ENCODE measurements at regions not wholly inside any gene's neighbourhood (a gene's known extent, or its start where the extent isn't known, plus 50 kb on each side); places are given as distances from the start of the nearest gene placed in this dataset.

DNA sequence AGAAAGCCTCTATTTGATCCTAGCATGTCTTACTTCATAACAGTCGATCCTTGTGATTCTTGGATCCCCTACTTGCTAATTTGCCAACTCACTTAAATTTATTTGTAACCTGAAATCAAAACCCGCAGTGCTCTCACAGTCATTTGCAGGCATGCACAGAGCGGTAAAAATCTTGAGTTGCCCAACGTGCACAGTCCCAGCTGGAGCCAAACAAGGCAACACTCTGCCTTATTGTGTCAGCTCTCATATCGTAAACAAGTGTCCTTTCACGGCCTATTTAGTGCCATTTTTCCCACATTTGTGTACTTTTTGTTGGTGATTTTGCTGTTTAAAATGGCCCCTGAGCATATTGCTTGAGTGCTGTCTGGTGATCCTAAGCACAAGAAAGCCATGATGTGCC, 511.3 kb upstream of the WWC1 start:
- ChIA-PET POLR2A (no interaction called here), CTCF (no interaction called here)
- Mint-ChIP-seq H3K4me1 (peaks cover 0 to 2% (median 0%) of the 10 kb centered on the region in 7 donors), H3K27me3 (peaks cover 0 to 6% (median 0%) of the 10 kb centered on the region in 5 donors), H3K36me3 (no peaks in the 10 kb centered on the region), H3K27ac (no peak overlapping the region), H3K4me3 (no peak overlapping the region), H3K9me3 (peaks cover 0 to 2% (median 0%) of the 10 kb centered on the region in 11 donors)
- DNase-seq (no peak), ATAC-seq (no peak)
- H3K27ac ChIP-seq (ENCODE audit: low read depth, low read length): no peak overlapping the region
- intact Hi-C loops (cut with micrococcal nuclease): no loop called here
- H3K9me3 ChIP-seq (ENCODE audit: control insufficient read depth in 2 of 3, low read length in 3 of 3): no peaks in the 10 kb centered on the region
- H3K4me3 ChIP-seq (ENCODE audit: low read length): no peak overlapping the region
- no peaks in the 10 kb centered on the region for H3K27me3 ChIP-seq (ENCODE audit: control insufficient read depth in 2 of 2, insufficient read depth in 2 of 2, low read length in 2 of 2)
- no peaks in the 10 kb centered on the region for H3K4me1 ChIP-seq (ENCODE audit: control insufficient read depth in 2 of 2, insufficient read depth in 2 of 2, low read length in 2 of 2)
- H3K36me3 ChIP-seq (ENCODE audit: control insufficient read depth in 2 of 3, insufficient read depth in 3 of 3, low read length in 3 of 3): no peaks in the 10 kb centered on the region

DNA sequence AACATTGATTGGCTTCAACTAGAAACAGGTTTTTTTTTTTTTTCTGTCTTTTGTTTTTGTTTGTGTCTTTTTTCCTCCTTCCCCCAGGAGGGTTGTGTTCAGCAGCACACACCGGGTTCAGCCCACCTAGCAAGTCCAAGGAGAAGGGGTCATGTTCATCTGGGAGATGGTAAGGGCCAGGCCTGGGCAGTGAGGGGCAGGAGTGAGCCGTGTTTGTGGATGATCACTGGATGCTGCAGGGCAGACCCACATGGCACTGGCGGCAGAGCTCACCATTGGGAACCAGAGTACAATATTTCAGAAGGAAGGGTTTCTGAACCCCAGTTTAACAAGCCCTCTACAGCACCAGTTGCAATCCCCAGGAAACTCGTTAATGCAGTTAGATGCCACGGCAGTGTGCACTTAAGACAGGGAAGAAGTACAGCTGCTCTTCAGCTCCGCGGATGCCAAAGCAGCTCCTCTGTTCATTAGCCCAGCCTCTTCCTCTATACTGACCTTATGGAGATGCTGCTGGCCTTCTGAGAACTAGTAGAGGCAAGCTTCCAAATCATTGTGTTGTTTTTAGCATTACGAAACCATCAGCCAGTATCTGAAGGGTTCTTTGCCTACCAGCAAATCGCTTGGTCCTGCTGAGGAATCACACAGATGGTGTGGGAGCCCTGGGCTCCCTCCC, 508.2 kb upstream of the WWC1 start:
- Histone ChIP-seq H3K4me1 (ENCODE audit: control insufficient read depth in 2 of 2, insufficient read depth in 2 of 2, low read length in 2 of 2) (no peaks in the 10 kb centered on the region), H3K27ac (ENCODE audit: low read depth, low read length) (no peak overlapping the region), H3K9me3 (ENCODE audit: control insufficient read depth in 2 of 3, low read length in 3 of 3) (no peaks in the 10 kb centered on the region), H3K4me3 (ENCODE audit: low read length) (no peak overlapping the region), H3K36me3 (ENCODE audit: control insufficient read depth in 2 of 3, insufficient read depth in 3 of 3, low read length in 3 of 3) (no peaks in the 10 kb centered on the region), H3K27me3 (ENCODE audit: control insufficient read depth in 2 of 2, insufficient read depth in 2 of 2, low read length in 2 of 2) (no peaks in the 10 kb centered on the region)
- H3K9me3 Mint-ChIP-seq: peaks cover 0 to 2% (median 0%) of the 10 kb centered on the region in 11 donors
- ChIA-PET CTCF (no interaction called here), POLR2A (no interaction called here)
- no peak overlapping the region for H3K4me3 Mint-ChIP-seq
- ATAC-seq: peak; percentile 38
- peaks cover 0 to 2% (median 0%) of the 10 kb centered on the region in 7 donors for H3K4me1 Mint-ChIP-seq
- intact Hi-C loops (cut with micrococcal nuclease): no loop called here
- H3K36me3 Mint-ChIP-seq: no peaks in the 10 kb centered on the region
- H3K27ac Mint-ChIP-seq: no peak overlapping the region
- DNase-seq: no peak
- H3K27me3 Mint-ChIP-seq: no peaks in the 10 kb centered on the region

GRCh38 chr5:167785106-167785505, 506.3 kb upstream of the WWC1 start:
- Mint-ChIP-seq H3K36me3 (no peaks in the 10 kb centered on the region), H3K9me3 (peaks cover 0 to 2% (median 0%) of the 10 kb centered on the region in 11 donors), H3K4me3 (no peak overlapping the region), H3K4me1 (peaks cover 0 to 2% (median 0%) of the 10 kb centered on the region in 7 donors), H3K27me3 (no peaks in the 10 kb centered on the region), H3K27ac (no peak overlapping the region)
- H3K36me3 ChIP-seq (ENCODE audit: control insufficient read depth in 2 of 3, insufficient read depth in 3 of 3, low read length in 3 of 3): no peaks in the 10 kb centered on the region
- POLR2A ChIA-PET: no interaction called here
- intact Hi-C loops (cut with micrococcal nuclease): no loop called here
- no peak for DNase-seq
- H3K27ac ChIP-seq (ENCODE audit: low read depth, low read length): no peak overlapping the region
- ATAC-seq: peak; percentile 55
- CTCF ChIA-PET: no interaction called here
- H3K4me1 ChIP-seq (ENCODE audit: control insufficient read depth in 2 of 2, insufficient read depth in 2 of 2, low read length in 2 of 2): no peaks in the 10 kb centered on the region
- no peaks in the 10 kb centered on the region for H3K27me3 ChIP-seq (ENCODE audit: control insufficient read depth in 2 of 2, insufficient read depth in 2 of 2, low read length in 2 of 2)
- no peak overlapping the region for H3K4me3 ChIP-seq (ENCODE audit: low read length)
- no peaks in the 10 kb centered on the region for H3K9me3 ChIP-seq (ENCODE audit: control insufficient read depth in 2 of 3, low read length in 3 of 3)

DNA sequence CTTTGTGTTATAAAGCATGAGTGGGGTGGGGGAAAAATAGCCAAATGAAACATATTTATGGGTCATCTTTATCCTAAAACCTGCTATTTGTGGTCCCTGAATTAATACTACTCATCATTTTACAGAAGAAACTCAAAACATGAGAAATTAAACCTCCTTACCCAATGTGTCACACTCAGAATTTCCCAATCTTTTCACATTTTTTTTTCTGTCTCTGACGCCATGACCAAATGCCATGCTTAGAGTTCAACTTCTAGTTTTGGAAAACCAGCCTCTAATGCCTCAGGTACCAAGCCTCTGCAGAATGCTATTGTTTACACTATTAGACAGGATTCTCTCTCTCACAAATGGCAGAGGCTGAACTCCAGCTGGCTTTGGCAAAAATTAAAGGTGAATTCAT, 505.5 kb upstream of the WWC1 start:
- peaks cover 0 to 2% (median 0%) of the 10 kb centered on the region in 11 donors for H3K9me3 Mint-ChIP-seq
- H3K36me3 ChIP-seq (ENCODE audit: control insufficient read depth in 2 of 3, insufficient read depth in 3 of 3, low read length in 3 of 3): no peaks in the 10 kb centered on the region
- ATAC-seq: peak; percentile 36
- peaks cover 0 to 2% (median 0%) of the 10 kb centered on the region in 7 donors for H3K4me1 Mint-ChIP-seq
- CTCF ChIA-PET: no interaction called here
- POLR2A ChIA-PET: no interaction called here
- H3K4me3 Mint-ChIP-seq: no peak overlapping the region
- intact Hi-C loops (cut with micrococcal nuclease): no loop called here
- H3K9me3 ChIP-seq (ENCODE audit: control insufficient read depth in 2 of 3, low read length in 3 of 3): no peaks in the 10 kb centered on the region
- no peaks in the 10 kb centered on the region for H3K27me3 ChIP-seq (ENCODE audit: control insufficient read depth in 2 of 2, insufficient read depth in 2 of 2, low read length in 2 of 2)
- no peaks in the 10 kb centered on the region for H3K4me1 ChIP-seq (ENCODE audit: control insufficient read depth in 2 of 2, insufficient read depth in 2 of 2, low read length in 2 of 2)
- no peaks in the 10 kb centered on the region for H3K36me3 Mint-ChIP-seq
- no peak for DNase-seq
- no peak overlapping the region for H3K27ac ChIP-seq (ENCODE audit: low read depth, low read length)
- no peak overlapping the region for H3K4me3 ChIP-seq (ENCODE audit: low read length)
- H3K27me3 Mint-ChIP-seq: no peaks in the 10 kb centered on the region
- H3K27ac Mint-ChIP-seq: no peak overlapping the region

GRCh38 chr5:167786871-167787578, 504.4 kb upstream of the WWC1 start:
- Histone ChIP-seq H3K4me1 (ENCODE audit: control insufficient read depth in 2 of 2, insufficient read depth in 2 of 2, low read length in 2 of 2) (no peaks in the 10 kb centered on the region), H3K4me3 (ENCODE audit: low read length) (no peak overlapping the region), H3K27ac (ENCODE audit: low read depth, low read length) (no peak overlapping the region), H3K36me3 (ENCODE audit: control insufficient read depth in 2 of 3, insufficient read depth in 3 of 3, low read length in 3 of 3) (no peaks in the 10 kb centered on the region), H3K27me3 (ENCODE audit: control insufficient read depth in 2 of 2, insufficient read depth in 2 of 2, low read length in 2 of 2) (no peaks in the 10 kb centered on the region), H3K9me3 (ENCODE audit: control insufficient read depth in 2 of 3, low read length in 3 of 3) (no peaks in the 10 kb centered on the region)
- Mint-ChIP-seq H3K27ac (no peak overlapping the region), H3K27me3 (no peaks in the 10 kb centered on the region), H3K4me3 (no peak overlapping the region), H3K36me3 (no peaks in the 10 kb centered on the region), H3K9me3 (peaks cover 0 to 2% (median 0%) of the 10 kb centered on the region in 11 donors), H3K4me1 (peaks cover 0 to 2% (median 0%) of the 10 kb centered on the region in 7 donors)
- ChIA-PET POLR2A (no interaction called here), CTCF (no interaction called here)
- ATAC-seq: no peak
- DNase-seq: no peak
- intact Hi-C loops (cut with micrococcal nuclease): no loop called here

- no peak overlapping the region for H3K4me3 ChIP-seq (ENCODE audit: low read length)
- ChIA-PET POLR2A (no interaction called here), CTCF (no interaction called here)
- intact Hi-C loops (cut with micrococcal nuclease): no loop called here
- no peaks in the 10 kb centered on the region for H3K27me3 Mint-ChIP-seq
- no peaks in the 10 kb centered on the region for H3K36me3 ChIP-seq (ENCODE audit: control insufficient read depth in 2 of 3, insufficient read depth in 3 of 3, low read length in 3 of 3)
- H3K4me1 ChIP-seq (ENCODE audit: control insufficient read depth in 2 of 2, insufficient read depth in 2 of 2, low read length in 2 of 2): no peaks in the 10 kb centered on the region
- no peaks in the 10 kb centered on the region for H3K9me3 ChIP-seq (ENCODE audit: control insufficient read depth in 2 of 3, low read length in 3 of 3)
- H3K27ac ChIP-seq (ENCODE audit: low read depth, low read length): no peak overlapping the region
- H3K27me3 ChIP-seq (ENCODE audit: control insufficient read depth in 2 of 2, insufficient read depth in 2 of 2, low read length in 2 of 2): no peaks in the 10 kb centered on the region
- no peak for DNase-seq
- no peaks in the 10 kb centered on the region for H3K36me3 Mint-ChIP-seq
- H3K4me3 Mint-ChIP-seq: no peak overlapping the region
- peaks cover 0 to 1% (median 0%) of the 10 kb centered on the region in 7 donors for H3K4me1 Mint-ChIP-seq
- no peak for ATAC-seq
- H3K9me3 Mint-ChIP-seq: peaks cover 0 to 1% (median 0%) of the 10 kb centered on the region in 11 donors
- H3K27ac Mint-ChIP-seq: no peak overlapping the region
These were observed 501.4 kb upstream of the WWC1 start for GRCh38 chr5:167790045-167790444.

Data from naive thymus-derived CD4-positive, alpha-beta T cell (primary cell).